CD4-positive, CD25-positive, alpha-beta regulatory T cell (primary cell): ENCODE measurements at regions not wholly inside any gene's neighbourhood (a gene's known extent, or its start where the extent isn't known, plus 50 kb on each side); places are given as distances from the start of the nearest gene placed in this dataset.
A peak's percentile ranks its signal among the peaks of the same experiment; 100 is the strongest.

Source experiments
- ATAC-seq, 2 donors: fragments of 150-1000 bp; cut with Tn5 transposase; one replicate each; pipeline ENCODE4 v1.10.0; 2021; ENCODE audit warnings: low read depth in 2 of 2, moderate number of reproducible peaks in 2 of 2, moderate library complexity in 1 of 2
- DNase-seq, 3 donors: peaks; one replicate each; pipeline versions ENCODE4 v3.0.0 to v3.0.0-alpha.2; 2012 to 2022; ENCODE audit warnings: mixed read lengths in 1 of 3
- H3K27ac ChIP-seq: one replicate; pipeline ENCODE4 v1.7.0; 2013; ENCODE audit warnings: mild to moderate bottlenecking, low read length; ENCODE audit not compliant: insufficient read depth, poor library complexity, severe bottlenecking
- H3K27me3 ChIP-seq: one replicate; pipeline ENCODE4 v1.7.0; 2013; ENCODE audit warnings: low read length; ENCODE audit not compliant: control insufficient read depth, insufficient read depth
- H3K36me3 ChIP-seq: one replicate; pipeline ENCODE4 v1.7.0; 2013; ENCODE audit warnings: mild to moderate bottlenecking, low read length, moderate library complexity; ENCODE audit not compliant: control insufficient read depth, insufficient read depth
- H3K4me1 ChIP-seq: 2 replicates; pipeline ENCODE4 v1.7.0; 2013; ENCODE audit warnings: mild to moderate bottlenecking, low read length; ENCODE audit not compliant: insufficient read depth, control insufficient read depth, poor library complexity, severe bottlenecking
- H3K4me3 ChIP-seq: one replicate; pipeline ENCODE4 v1.7.0; 2013; ENCODE audit warnings: low read depth, mild to moderate bottlenecking, low read length, moderate library complexity
- H3K9me3 ChIP-seq, 2 experiments: 1 replicate in 1 of 2; 2 replicates in 1 of 2; pipeline ENCODE4 v1.7.0; 2013; ENCODE audit warnings: low read length in 2 of 2, mild to moderate bottlenecking in 1 of 2, moderate library complexity in 1 of 2; ENCODE audit not compliant: control insufficient read depth in 2 of 2
- H3K27ac Mint-ChIP-seq, 3 donors: one replicate each; pipeline ENCODE4 v1.8.0; 2020 to 2022; ENCODE audit warnings: mild to moderate bottlenecking in 3 of 3, mixed read lengths in 3 of 3, moderate library complexity in 2 of 3
- H3K27me3 Mint-ChIP-seq: one replicate; pipeline ENCODE4 v1.8.0; 2022; ENCODE audit warnings: mild to moderate bottlenecking, mixed read lengths
- H3K36me3 Mint-ChIP-seq: one replicate; pipeline ENCODE4 v1.8.0; 2020; ENCODE audit warnings: mixed read lengths
- H3K4me1 Mint-ChIP-seq, 4 donors: one replicate each; pipeline ENCODE4 v1.8.0; 2020 to 2022; ENCODE audit warnings: mixed read lengths in 4 of 4, mild to moderate bottlenecking in 1 of 4
- H3K4me3 Mint-ChIP-seq, 4 donors: one replicate each; pipeline ENCODE4 v1.8.0; 2020 to 2022; ENCODE audit warnings: mild to moderate bottlenecking in 4 of 4, mixed read lengths in 4 of 4, moderate library complexity in 3 of 4
- H3K9me3 Mint-ChIP-seq, 7 donors: one replicate each; pipeline ENCODE4 v1.8.0; 2020 to 2022; ENCODE audit warnings: mixed read lengths in 7 of 7, mild to moderate bottlenecking in 3 of 7, moderate library complexity in 2 of 7

- Mint-ChIP-seq H3K9me3 (peaks cover 0 to 2% (median 0%) of the 10 kb centered on the region in 7 donors), H3K4me3 (no peak overlapping the region), H3K27me3 (peaks cover 20% of the 10 kb centered on the region), H3K36me3 (no peaks in the 10 kb centered on the region), H3K4me1 (no peaks in the 10 kb centered on the region), H3K27ac (no peak overlapping the region)
- no peaks in the 10 kb centered on the region for H3K36me3 ChIP-seq
- H3K4me1 ChIP-seq, result no peaks in the 10 kb centered on the region
- H3K27ac ChIP-seq, result no peak overlapping the region
- H3K27me3 ChIP-seq, result no peaks in the 10 kb centered on the region
- no peak for ATAC-seq
- no peaks in the 10 kb centered on the region for H3K9me3 ChIP-seq
- DNase-seq, result no peak
- no peak overlapping the region for H3K4me3 ChIP-seq
Observed at GRCh38 chr2:148567716-148568115, 76.8 kb upstream of the EPC2 start.

GRCh38 chr2:148568597-148568996 lies 76.0 kb upstream of the EPC2 start:
- H3K4me3 ChIP-seq, result no peak overlapping the region
- Mint-ChIP-seq H3K4me3 (no peak overlapping the region), H3K4me1 (no peaks in the 10 kb centered on the region), H3K36me3 (no peaks in the 10 kb centered on the region), H3K27me3 (peaks cover 20% of the 10 kb centered on the region), H3K9me3 (peaks cover 0 to 2% (median 0%) of the 10 kb centered on the region in 7 donors), H3K27ac (no peak overlapping the region)
- H3K36me3 ChIP-seq, result no peaks in the 10 kb centered on the region
- no peak overlapping the region for H3K27ac ChIP-seq
- H3K4me1 ChIP-seq, result no peaks in the 10 kb centered on the region
- no peak for DNase-seq
- H3K27me3 ChIP-seq, result no peaks in the 10 kb centered on the region
- no peaks in the 10 kb centered on the region for H3K9me3 ChIP-seq
- no peak for ATAC-seq

GRCh38 chr2:148569221-148569620 lies 75.3 kb upstream of the EPC2 start:
- no peak overlapping the region for H3K27ac Mint-ChIP-seq
- peaks cover 0 to 3% (median 0%) of the 10 kb centered on the region in 7 donors for H3K9me3 Mint-ChIP-seq
- H3K27ac ChIP-seq, result no peak overlapping the region
- H3K27me3 ChIP-seq, result no peaks in the 10 kb centered on the region
- H3K27me3 Mint-ChIP-seq, result peaks cover 17% of the 10 kb centered on the region
- H3K36me3 ChIP-seq, result no peaks in the 10 kb centered on the region
- H3K9me3 ChIP-seq, result no peaks in the 10 kb centered on the region
- H3K4me3 ChIP-seq, result no peak overlapping the region
- H3K4me1 Mint-ChIP-seq, result no peaks in the 10 kb centered on the region
- no peaks in the 10 kb centered on the region for H3K36me3 Mint-ChIP-seq
- DNase-seq (no peak), ATAC-seq (no peak)
- no peaks in the 10 kb centered on the region for H3K4me1 ChIP-seq
- no peak overlapping the region for H3K4me3 Mint-ChIP-seq

GRCh38 chr2:148570989-148571388 lies 73.6 kb upstream of the EPC2 start:
- no peak overlapping the region for H3K4me3 Mint-ChIP-seq
- DNase-seq, result no peak
- Histone ChIP-seq H3K27ac (no peak overlapping the region), H3K4me3 (no peak overlapping the region), H3K4me1 (no peaks in the 10 kb centered on the region), H3K9me3 (no peaks in the 10 kb centered on the region), H3K27me3 (no peaks in the 10 kb centered on the region), H3K36me3 (no peaks in the 10 kb centered on the region)
- peaks cover 0 to 3% (median 0%) of the 10 kb centered on the region in 4 donors for H3K4me1 Mint-ChIP-seq
- peak overlapping the region in 1 of 3 donors; percentile 29 for H3K27ac Mint-ChIP-seq
- no peaks in the 10 kb centered on the region for H3K36me3 Mint-ChIP-seq
- H3K27me3 Mint-ChIP-seq, result peaks cover 15% of the 10 kb centered on the region
- ATAC-seq, result no peak
- H3K9me3 Mint-ChIP-seq, result peaks cover 0 to 3% (median 0%) of the 10 kb centered on the region in 7 donors

- Histone ChIP-seq H3K27me3 (peaks cover 17% of the 10 kb centered on the region), H3K4me3 (no peak overlapping the region), H3K27ac (no peak overlapping the region), H3K4me1 (no peaks in the 10 kb centered on the region), H3K36me3 (no peaks in the 10 kb centered on the region), H3K9me3 (no peaks in the 10 kb centered on the region)
- Mint-ChIP-seq H3K27me3 (peaks cover 19% of the 10 kb centered on the region), H3K4me1 (peaks cover 0 to 3% (median 0%) of the 10 kb centered on the region in 4 donors), H3K36me3 (no peaks in the 10 kb centered on the region), H3K4me3 (no peak overlapping the region), H3K27ac (no peak overlapping the region), H3K9me3 (peaks cover 0 to 3% (median 0%) of the 10 kb centered on the region in 7 donors)
- DNase-seq (no peak), ATAC-seq (no peak)
Observed at GRCh38 chr2:148577845-148578492, 66.6 kb upstream of the EPC2 start.

- Histone ChIP-seq H3K36me3 (no peaks in the 10 kb centered on the region), H3K27me3 (peaks cover 20% of the 10 kb centered on the region), H3K9me3 (no peaks in the 10 kb centered on the region), H3K27ac (no peak overlapping the region), H3K4me1 (no peaks in the 10 kb centered on the region), H3K4me3 (no peak overlapping the region)
- peaks cover 0 to 3% (median 0%) of the 10 kb centered on the region in 4 donors for H3K4me1 Mint-ChIP-seq
- no peak overlapping the region for H3K27ac Mint-ChIP-seq
- no peak for ATAC-seq
- peaks cover 0 to 3% (median 0%) of the 10 kb centered on the region in 7 donors for H3K9me3 Mint-ChIP-seq
- H3K36me3 Mint-ChIP-seq, result no peaks in the 10 kb centered on the region
- H3K27me3 Mint-ChIP-seq, result peaks cover 24% of the 10 kb centered on the region
- H3K4me3 Mint-ChIP-seq, result no peak overlapping the region
- DNase-seq, result no peak
Observed at GRCh38 chr2:148578493-148578884, 66.1 kb upstream of the EPC2 start.

- ATAC-seq (no peak), DNase-seq (no peak)
- peaks cover 11% of the 10 kb centered on the region for H3K27me3 ChIP-seq
- H3K27me3 Mint-ChIP-seq, result peaks cover 19% of the 10 kb centered on the region
- no peaks in the 10 kb centered on the region for H3K4me1 ChIP-seq
- no peaks in the 10 kb centered on the region for H3K36me3 ChIP-seq
- no peak overlapping the region for H3K4me3 Mint-ChIP-seq
- no peaks in the 10 kb centered on the region for H3K9me3 Mint-ChIP-seq
- no peak overlapping the region for H3K27ac Mint-ChIP-seq
- no peak overlapping the region for H3K4me3 ChIP-seq
- no peaks in the 10 kb centered on the region for H3K9me3 ChIP-seq
- no peaks in the 10 kb centered on the region for H3K4me1 Mint-ChIP-seq
- no peak overlapping the region for H3K27ac ChIP-seq
- no peaks in the 10 kb centered on the region for H3K36me3 Mint-ChIP-seq
Observed at GRCh38 chr2:148582679-148583511, 61.7 kb upstream of the EPC2 start.
